Neural crest cell (in vitro differentiated cells): ENCODE measurements at regions not wholly inside any gene's neighbourhood (a gene's known extent, or its start where the extent isn't known, plus 50 kb on each side); places are given as distances from the start of the nearest gene placed in this dataset.

Experiments
- DNase-seq: peaks from one replicate; pipeline ENCODE4 v3.0.0; 2021; ENCODE audit warnings: low read depth, mixed read lengths, low spot score
- H3K27ac Mint-ChIP-seq: one replicate; pipeline ENCODE4 v1.8.0; 2021; ENCODE audit warnings: mild to moderate bottlenecking, mixed read lengths; ENCODE audit not compliant: unreplicated experiment
- H3K27me3 Mint-ChIP-seq: 2 replicates; pipeline ENCODE4 v1.8.0; 2021; ENCODE audit warnings: low read depth, mild to moderate bottlenecking, mixed read lengths
- H3K36me3 Mint-ChIP-seq: 2 replicates; pipeline ENCODE4 v1.8.0; 2021; ENCODE audit warnings: low read depth, mild to moderate bottlenecking, mixed read lengths
- H3K4me1 Mint-ChIP-seq: 2 replicates; pipeline ENCODE4 v1.8.0; 2021; ENCODE audit warnings: mixed read lengths
- H3K4me3 Mint-ChIP-seq: one replicate; pipeline ENCODE4 v1.8.0; 2021; ENCODE audit warnings: mild to moderate bottlenecking, mixed read lengths
- H3K9me3 Mint-ChIP-seq: 2 replicates; pipeline ENCODE4 v1.8.0; 2021; ENCODE audit warnings: mixed read lengths
- CTCF ChIP-seq: fragments of 200-600 bp; sonication (generic); conservative IDR thresholded peaks from 2 replicates; pipeline ENCODE4 v1.5.0; 2021; ENCODE audit warnings: antibody characterized with exemption, mild to moderate bottlenecking

GRCh38 chr9:90459321-90459720, 183.3 kb downstream of the DIRAS2 start:
- no peak for DNase-seq
- H3K9me3 Mint-ChIP-seq, result peaks cover 7% of the 10 kb centered on the region
- H3K27me3 Mint-ChIP-seq, result no peaks in the 10 kb centered on the region
- H3K36me3 Mint-ChIP-seq, result peaks cover 2% of the 10 kb centered on the region
- no peak for TF ChIP-seq CTCF
- peaks cover 3% of the 10 kb centered on the region for H3K4me1 Mint-ChIP-seq
- H3K4me3 Mint-ChIP-seq, result no peak overlapping the region
- no peak overlapping the region for H3K27ac Mint-ChIP-seq

- DNase-seq, result no peak
- no peak for TF ChIP-seq CTCF
- Mint-ChIP-seq H3K4me3 (no peak overlapping the region), H3K27ac (no peak overlapping the region), H3K36me3 (peaks cover 2% of the 10 kb centered on the region), H3K4me1 (peaks cover 3% of the 10 kb centered on the region), H3K9me3 (peaks cover 7% of the 10 kb centered on the region), H3K27me3 (no peaks in the 10 kb centered on the region)
These were observed 182.4 kb downstream of the DIRAS2 start for GRCh38 chr9:90460220-90460619.

GRCh38 chr9:90464978-90465377, 177.6 kb downstream of the DIRAS2 start:
- peaks cover 2% of the 10 kb centered on the region for H3K36me3 Mint-ChIP-seq
- H3K4me3 Mint-ChIP-seq, result no peak overlapping the region
- no peak overlapping the region for H3K27ac Mint-ChIP-seq
- H3K4me1 Mint-ChIP-seq, result peaks cover 5% of the 10 kb centered on the region
- peaks cover 2% of the 10 kb centered on the region for H3K9me3 Mint-ChIP-seq
- TF ChIP-seq CTCF, result no peak
- H3K27me3 Mint-ChIP-seq, result no peaks in the 10 kb centered on the region
- DNase-seq, result no peak

- Mint-ChIP-seq H3K27ac (no peak overlapping the region), H3K27me3 (no peaks in the 10 kb centered on the region), H3K9me3 (peaks cover 2% of the 10 kb centered on the region), H3K4me3 (no peak overlapping the region), H3K4me1 (peaks cover 7% of the 10 kb centered on the region), H3K36me3 (peaks cover 2% of the 10 kb centered on the region)
- no peak for TF ChIP-seq CTCF
- DNase-seq, result no peak
These were observed 176.2 kb downstream of the DIRAS2 start for GRCh38 chr9:90466441-90466840.

- H3K4me1 Mint-ChIP-seq, result peaks cover 7% of the 10 kb centered on the region
- H3K9me3 Mint-ChIP-seq, result no peaks in the 10 kb centered on the region
- DNase-seq, result no peak
- no peak overlapping the region for H3K4me3 Mint-ChIP-seq
- no peaks in the 10 kb centered on the region for H3K36me3 Mint-ChIP-seq
- H3K27me3 Mint-ChIP-seq, result no peaks in the 10 kb centered on the region
- no peak for TF ChIP-seq CTCF
- peak overlapping the region; percentile 75 for H3K27ac Mint-ChIP-seq
These were observed 173.2 kb downstream of the DIRAS2 start for GRCh38 chr9:90469435-90469834.

GRCh38 chr9:90469865-90470387, 172.7 kb downstream of the DIRAS2 start:
- peaks cover 7% of the 10 kb centered on the region for H3K4me1 Mint-ChIP-seq
- no peak for TF ChIP-seq CTCF
- no peaks in the 10 kb centered on the region for H3K27me3 Mint-ChIP-seq
- H3K9me3 Mint-ChIP-seq, result no peaks in the 10 kb centered on the region
- DNase-seq, result no peak
- no peaks in the 10 kb centered on the region for H3K36me3 Mint-ChIP-seq
- no peak overlapping the region for H3K4me3 Mint-ChIP-seq
- no peak overlapping the region for H3K27ac Mint-ChIP-seq
